Colonic mucosa (tissue), 4 donors: ENCODE measurements at regions not wholly inside any gene's neighbourhood (a gene's known extent, or its start where the extent isn't known, plus 50 kb on each side); places are given as distances from the start of the nearest gene placed in this dataset.

Experiments
- DNase-seq: peaks from one replicate; pipeline ENCODE4 v3.0.0-alpha.2; 2020
- H3K27ac ChIP-seq: fragments of 200-600 bp; one replicate; pipeline ENCODE4 v1.8.0; 2021
- H3K27me3 ChIP-seq: fragments of 200-600 bp; one replicate; pipeline ENCODE4 v1.8.0; 2021
- H3K36me3 ChIP-seq: fragments of 200-600 bp; one replicate; pipeline ENCODE4 v1.8.0; 2021
- H3K4me1 ChIP-seq: fragments of 200-600 bp; one replicate; pipeline ENCODE4 v1.8.0; 2021; ENCODE audit warnings: mild to moderate bottlenecking
- H3K4me3 ChIP-seq: fragments of 200-600 bp; one replicate; pipeline ENCODE4 v1.8.0; 2021
- H3K9ac ChIP-seq, 2 donors: one replicate each; pipeline ENCODE4 v1.7.0; 2013; ENCODE audit warnings: control low read depth in 2 of 2, low read depth in 2 of 2, low read length in 2 of 2
- H3K9me3 ChIP-seq: fragments of 200-600 bp; one replicate; pipeline ENCODE4 v1.8.0; 2021
- CTCF ChIP-seq: fragments of 200-600 bp; IDR thresholded peaks from one replicate; pipeline ENCODE4 v1.8.0; 2022; ENCODE audit warnings: antibody characterized with exemption, mild to moderate bottlenecking
- intact Hi-C: fragments of 100-400 bp; cut with DNase I; formaldehyde crosslinking; loops from one replicate; pipeline ENCODE4 v1.14.1; 2022
- donor health status: healthy.
- donor health status: DM: no; HTN: no; CAD: no.
- donor health status: DM: no; HTN: no; CAD: no.

GRCh38 chr6:106870069-106870468, 104.5 kb downstream of the CD24 start:
- intact Hi-C loops: no loop called here
- H3K9me3 ChIP-seq: no peaks in the 10 kb centered on the region
- no peak overlapping the region for H3K27ac ChIP-seq
- no peak overlapping the region for H3K4me3 ChIP-seq
- no peak overlapping the region for H3K9ac ChIP-seq
- no peaks in the 10 kb centered on the region for H3K36me3 ChIP-seq
- DNase-seq: no peak
- no peak for TF ChIP-seq CTCF
- no peaks in the 10 kb centered on the region for H3K27me3 ChIP-seq
- H3K4me1 ChIP-seq: no peaks in the 10 kb centered on the region

- intact Hi-C loops: no loop called here
- Histone ChIP-seq H3K27me3 (no peaks in the 10 kb centered on the region), H3K4me3 (no peak overlapping the region), H3K9me3 (no peaks in the 10 kb centered on the region), H3K27ac (no peak overlapping the region), H3K9ac (no peak overlapping the region), H3K4me1 (no peaks in the 10 kb centered on the region), H3K36me3 (no peaks in the 10 kb centered on the region)
- no peak for TF ChIP-seq CTCF
- DNase-seq: no peak
Measured at GRCh38 chr6:106869203-106869602, 105.3 kb downstream of the CD24 start.

GRCh38 chr6:106866875-106867658, 107.5 kb downstream of the CD24 start:
- no peak overlapping the region for H3K9ac ChIP-seq
- H3K27ac ChIP-seq: no peak overlapping the region
- DNase-seq: no peak
- H3K4me3 ChIP-seq: no peak overlapping the region
- no peak for TF ChIP-seq CTCF
- intact Hi-C loops: no loop called here
- no peaks in the 10 kb centered on the region for H3K27me3 ChIP-seq
- no peaks in the 10 kb centered on the region for H3K36me3 ChIP-seq
- H3K4me1 ChIP-seq: no peaks in the 10 kb centered on the region
- H3K9me3 ChIP-seq: no peaks in the 10 kb centered on the region

- no peak for DNase-seq
- intact Hi-C loops: no loop called here
Measured at GRCh38 chr6:106862858-106863257, 111.7 kb downstream of the CD24 start.

GRCh38 chr6:106860940-106861339, 113.6 kb downstream of the CD24 start:
- H3K4me3 ChIP-seq: no peak overlapping the region
- H3K27ac ChIP-seq: no peak overlapping the region
- H3K36me3 ChIP-seq: no peaks in the 10 kb centered on the region
- H3K27me3 ChIP-seq: no peaks in the 10 kb centered on the region
- H3K9ac ChIP-seq: no peak overlapping the region
- no peaks in the 10 kb centered on the region for H3K9me3 ChIP-seq
- H3K4me1 ChIP-seq: no peaks in the 10 kb centered on the region
- intact Hi-C loops: no loop called here
- TF ChIP-seq CTCF: no peak
- no peak for DNase-seq

More at GRCh38 chr6:106862858-106863257, 111.7 kb downstream of the CD24 start:
- H3K36me3 ChIP-seq: no peaks in the 10 kb centered on the region
- H3K4me1 ChIP-seq: no peaks in the 10 kb centered on the region
- no peak for TF ChIP-seq CTCF
- no peak overlapping the region for H3K9ac ChIP-seq
- no peak overlapping the region for H3K4me3 ChIP-seq
- no peaks in the 10 kb centered on the region for H3K27me3 ChIP-seq
- no peaks in the 10 kb centered on the region for H3K9me3 ChIP-seq
- H3K27ac ChIP-seq: no peak overlapping the region
